A204.1 (cell line): ENCODE measurements at regions not wholly inside any gene's neighbourhood (a gene's known extent, or its start where the extent isn't known, plus 50 kb on each side); places are given as distances from the start of the nearest gene placed in this dataset.
"Not testable (repeated sequence)": the region's sequence is repeated elsewhere in the genome, so short reads cannot be mapped to it uniquely, and the experiment has no call there.

Experiments used
- FAIRE-seq: peaks from 2 replicates; lab custom pipeline; 2012; peaks lifted over from hg19 to GRCh38; lab: Jason Lieb, UNC

DNA sequence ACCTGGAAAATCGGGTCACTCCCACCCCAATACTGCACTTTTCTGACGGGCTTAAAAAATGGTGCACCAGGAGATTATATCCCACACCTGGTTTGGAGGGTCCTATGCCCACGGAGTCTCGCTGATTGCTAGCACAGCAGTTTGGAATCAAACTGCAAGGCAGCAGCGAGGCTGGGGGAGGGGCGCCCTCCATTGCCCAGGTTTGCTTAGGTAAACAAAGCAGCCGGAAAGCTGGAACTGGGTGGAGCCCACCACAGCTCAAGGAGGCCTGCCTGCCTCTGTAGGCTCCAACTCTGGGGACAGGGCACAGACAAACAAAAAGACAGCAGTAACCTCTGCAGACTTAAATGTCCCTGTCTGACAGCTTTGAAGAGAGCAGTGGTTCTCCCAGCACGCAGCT is 167.1 kb upstream of the PHACTR1 start:
- FAIRE-seq: not testable (repeated sequence)

GRCh38 chr6:12554820-12555219 is 161.7 kb upstream of the PHACTR1 start:
- not testable (repeated sequence) for FAIRE-seq

- no peak for FAIRE-seq
Observed at GRCh38 chr6:12555267-12555666, 161.3 kb upstream of the PHACTR1 start.

GRCh38 chr6:12555781-12556180 is 160.8 kb upstream of the PHACTR1 start:
- no peak for FAIRE-seq

DNA sequence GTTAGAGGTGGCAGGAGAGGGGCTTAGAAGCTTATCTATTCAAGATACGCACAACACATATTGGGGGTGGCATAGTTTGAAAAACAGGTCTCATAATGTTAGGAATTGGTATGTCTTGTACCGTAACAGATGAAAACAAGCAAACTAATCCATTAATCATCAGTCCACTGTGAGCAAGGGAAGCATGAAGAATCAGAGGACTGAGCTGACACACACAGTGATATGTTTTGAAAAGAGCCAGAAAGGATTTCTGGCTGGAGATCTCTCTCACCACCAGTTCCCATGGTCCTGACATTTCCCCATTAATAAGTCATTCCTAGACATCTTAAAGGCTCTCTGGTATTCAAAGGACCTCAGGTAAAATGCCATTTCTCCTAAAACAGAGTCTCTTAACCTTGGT is 158.8 kb upstream of the PHACTR1 start:
- FAIRE-seq: no peak

DNA sequence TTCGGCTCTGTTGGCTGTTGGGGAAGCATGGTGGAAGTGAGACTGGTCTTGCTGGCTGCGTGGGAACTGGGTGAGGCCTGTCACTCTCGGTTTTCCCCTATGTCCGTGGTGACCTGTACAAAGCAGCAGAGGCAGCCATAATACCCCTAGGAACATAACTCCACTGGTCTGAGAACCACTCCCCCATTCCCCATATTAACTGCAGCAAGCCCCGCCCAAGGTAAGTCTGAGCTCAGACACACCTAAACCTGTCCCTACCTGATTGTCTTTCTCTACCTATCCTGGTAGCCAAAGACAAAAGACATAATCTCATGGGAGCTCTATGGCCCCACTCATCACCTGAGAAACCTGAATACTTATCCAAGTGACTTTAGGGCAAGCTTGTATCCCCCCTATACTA is 156.3 kb upstream of the PHACTR1 start:
- no peak for FAIRE-seq

DNA sequence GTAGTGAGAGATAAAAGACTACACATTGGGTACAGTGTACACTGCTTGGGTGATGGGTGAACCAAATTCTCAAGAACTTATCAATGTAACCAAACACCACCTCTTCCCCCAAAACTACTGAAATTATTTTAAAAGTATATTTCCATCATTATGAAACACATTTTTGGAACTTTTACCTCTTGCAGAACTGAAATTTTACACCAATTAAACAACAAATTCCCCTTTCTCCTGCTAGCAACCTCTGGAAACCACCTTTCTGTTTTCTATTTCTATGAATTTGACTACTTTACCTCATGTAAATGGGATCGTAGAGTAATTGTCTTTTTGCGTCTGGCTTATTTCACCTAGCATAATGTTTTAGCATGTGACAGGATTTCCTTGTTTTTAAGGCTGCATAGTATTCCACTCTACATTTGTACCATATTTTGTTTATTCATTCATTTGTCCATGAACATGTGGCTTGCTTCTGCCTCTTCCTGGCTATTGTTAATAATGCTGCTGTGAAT is 149.9 kb upstream of the PHACTR1 start:
- no peak for FAIRE-seq

DNA sequence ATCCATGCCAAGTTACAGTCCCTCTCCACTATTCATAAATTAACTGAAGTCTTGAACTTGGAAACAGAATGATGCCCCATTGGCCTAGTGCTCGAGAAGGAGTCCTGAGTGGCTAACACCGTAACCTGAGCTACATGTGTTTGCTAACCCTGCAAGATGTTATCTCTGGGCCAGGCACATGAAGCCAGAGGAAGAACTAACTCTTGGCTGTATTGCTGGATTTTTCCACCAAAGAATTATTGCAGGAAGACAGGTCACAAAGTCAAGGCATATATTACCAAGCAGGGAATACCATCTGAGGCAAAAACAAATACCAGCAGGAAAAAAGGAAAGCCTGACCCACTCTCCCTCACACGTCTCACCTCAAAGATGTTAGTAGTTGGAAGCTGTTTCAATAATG is 148.9 kb upstream of the PHACTR1 start:
- FAIRE-seq: no peak

GRCh38 chr6:12569646-12570045 is 146.9 kb upstream of the PHACTR1 start:
- FAIRE-seq: no peak

GRCh38 chr6:12570461-12571030 is 146.0 kb upstream of the PHACTR1 start:
- FAIRE-seq: no peak

DNA sequence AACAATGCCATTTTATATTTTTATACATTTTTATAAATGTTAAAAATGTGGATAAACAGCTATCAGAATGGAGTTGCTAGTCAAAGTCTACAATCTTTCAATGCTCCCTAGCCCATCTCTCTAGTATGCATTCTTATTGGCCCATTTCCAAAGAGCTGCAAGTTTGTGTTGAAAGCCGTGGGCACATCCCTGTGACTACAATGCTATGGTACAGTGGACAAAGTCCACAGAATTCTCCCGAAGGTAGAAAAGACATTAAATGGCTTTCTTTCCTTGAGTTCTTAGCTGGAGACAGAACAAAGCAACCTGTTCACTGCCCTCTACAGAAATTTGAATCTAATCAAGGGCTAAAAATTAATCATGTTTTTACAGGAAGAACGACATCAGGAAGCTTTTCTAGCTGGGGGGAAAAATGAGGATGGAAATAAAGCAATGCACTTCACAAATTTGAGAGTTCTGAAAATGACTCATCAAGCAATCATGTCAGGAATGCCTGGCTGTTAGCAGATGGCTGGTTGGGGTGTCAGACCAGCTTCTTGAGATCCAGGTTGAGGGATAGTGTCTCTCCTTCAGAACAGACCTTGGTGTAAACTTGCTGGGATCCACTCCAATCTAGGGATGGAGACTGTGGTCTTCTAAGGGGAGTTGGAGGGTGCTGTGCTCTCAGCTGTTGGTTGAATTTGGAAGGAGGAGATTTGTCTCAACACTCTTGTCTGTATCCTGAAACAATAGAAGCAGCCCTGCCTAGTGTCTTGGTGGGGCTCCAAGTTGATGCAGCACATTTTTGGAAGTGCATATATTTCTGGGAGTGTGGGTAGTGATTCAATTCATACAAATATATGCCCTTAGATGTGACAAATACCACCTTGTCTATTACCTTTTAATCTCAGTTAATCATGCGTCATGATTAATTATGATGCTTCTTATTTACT is 143.4 kb upstream of the PHACTR1 start:
- no peak for FAIRE-seq

DNA sequence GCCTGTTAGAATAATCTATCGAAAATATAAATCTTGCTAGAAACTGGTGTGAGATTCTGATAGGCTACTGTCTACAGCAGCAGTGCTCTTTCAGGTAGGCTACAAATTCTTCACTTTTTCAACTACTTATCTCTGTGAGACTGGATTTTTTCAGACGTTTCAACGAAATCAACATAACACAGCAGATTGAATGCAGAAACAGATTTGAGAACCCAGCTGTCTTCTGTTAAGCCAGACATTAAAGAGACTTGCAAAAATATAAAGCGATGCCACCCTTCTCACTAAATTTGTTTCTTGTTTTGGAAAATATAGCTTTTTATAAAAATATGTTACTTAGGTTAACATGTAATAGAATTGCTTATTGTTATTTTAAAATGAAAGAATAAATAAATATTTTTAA is 140.6 kb upstream of the PHACTR1 start:
- no peak for FAIRE-seq

DNA sequence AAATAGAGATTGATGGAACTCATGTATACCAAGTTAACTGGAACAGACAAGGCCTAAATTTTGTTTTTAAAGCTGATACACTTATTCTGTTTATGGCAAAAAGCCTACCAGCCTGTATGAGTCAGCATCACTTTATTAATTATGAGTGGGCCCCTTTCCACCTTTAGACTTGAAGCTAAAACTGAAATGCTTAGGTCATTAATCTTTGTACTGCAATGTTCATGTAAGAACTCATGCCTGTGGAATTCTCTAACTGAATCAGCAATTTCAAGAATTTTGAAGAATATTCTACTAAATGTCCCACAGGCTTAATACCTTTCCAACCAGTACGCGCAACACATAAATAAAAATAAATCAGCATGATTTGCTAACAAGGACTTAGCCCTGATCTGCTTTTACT is 140.2 kb upstream of the PHACTR1 start:
- FAIRE-seq: no peak

- no peak for FAIRE-seq
Observed at GRCh38 chr6:12577124-12577850, 139.3 kb upstream of the PHACTR1 start.

- no peak for FAIRE-seq
Observed at GRCh38 chr6:12578097-12578496, 138.5 kb upstream of the PHACTR1 start.

DNA sequence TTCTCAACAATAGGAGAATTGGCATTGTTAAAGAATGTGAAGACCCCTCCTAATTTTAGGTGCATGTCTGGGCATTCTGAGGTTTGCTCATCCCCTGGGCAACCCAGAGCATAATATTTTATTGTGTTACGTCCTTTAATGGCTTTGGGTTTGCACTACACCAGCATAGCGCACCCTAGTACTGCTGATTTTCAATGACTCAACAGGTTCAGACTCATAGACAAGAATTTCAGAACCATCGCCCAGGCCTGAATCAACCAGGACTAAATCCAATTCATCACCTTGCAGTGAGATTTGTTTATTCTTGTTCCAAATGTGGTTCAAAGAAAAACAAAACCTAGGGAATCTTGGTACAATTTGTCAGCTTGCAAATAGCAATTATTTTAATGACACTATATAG is 137.8 kb upstream of the PHACTR1 start:
- FAIRE-seq: no peak

- no peak for FAIRE-seq
Observed at GRCh38 chr6:12580290-12580689, 136.3 kb upstream of the PHACTR1 start.

- FAIRE-seq: no peak
Observed at GRCh38 chr6:12582421-12583110, 134.0 kb upstream of the PHACTR1 start.

DNA sequence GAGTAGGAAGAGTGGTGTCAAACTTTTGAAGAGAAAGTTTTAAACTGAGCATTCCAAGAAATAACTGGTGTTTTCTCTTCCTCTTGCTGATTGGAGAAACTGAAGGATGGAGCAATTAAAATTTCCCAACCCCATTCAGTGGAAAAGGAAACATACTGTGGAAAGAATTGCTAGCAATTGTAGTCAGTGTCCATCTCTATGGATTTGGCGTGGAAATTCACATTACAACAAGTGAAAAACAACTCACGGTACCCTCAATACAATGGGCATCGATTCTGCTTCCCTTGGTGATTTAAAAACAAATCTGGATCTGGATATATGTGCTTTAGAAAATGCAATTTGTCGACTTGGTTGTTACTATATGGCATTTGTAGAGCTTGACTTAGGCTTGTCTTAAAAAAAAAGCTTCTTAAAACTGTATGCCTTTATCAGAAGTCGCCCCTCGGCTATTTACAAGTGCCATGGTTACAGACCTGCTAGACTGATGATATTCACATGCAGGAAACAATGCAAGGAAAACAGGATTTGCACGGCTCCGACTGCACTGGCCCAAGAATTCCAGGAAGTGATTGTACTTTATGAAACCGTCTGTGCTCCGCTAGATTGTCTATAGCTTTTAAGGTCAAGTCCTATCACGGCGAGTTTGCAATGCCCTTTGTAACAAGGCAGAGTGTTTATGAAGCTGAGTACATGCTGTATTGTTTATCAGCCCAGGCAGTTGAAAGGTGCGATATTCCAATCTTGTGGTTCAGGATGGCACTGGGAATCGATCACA is 131.7 kb upstream of the PHACTR1 start:
- no peak for FAIRE-seq

- no peak for FAIRE-seq
Observed at GRCh38 chr6:12585497-12585958, 131.0 kb upstream of the PHACTR1 start.

DNA sequence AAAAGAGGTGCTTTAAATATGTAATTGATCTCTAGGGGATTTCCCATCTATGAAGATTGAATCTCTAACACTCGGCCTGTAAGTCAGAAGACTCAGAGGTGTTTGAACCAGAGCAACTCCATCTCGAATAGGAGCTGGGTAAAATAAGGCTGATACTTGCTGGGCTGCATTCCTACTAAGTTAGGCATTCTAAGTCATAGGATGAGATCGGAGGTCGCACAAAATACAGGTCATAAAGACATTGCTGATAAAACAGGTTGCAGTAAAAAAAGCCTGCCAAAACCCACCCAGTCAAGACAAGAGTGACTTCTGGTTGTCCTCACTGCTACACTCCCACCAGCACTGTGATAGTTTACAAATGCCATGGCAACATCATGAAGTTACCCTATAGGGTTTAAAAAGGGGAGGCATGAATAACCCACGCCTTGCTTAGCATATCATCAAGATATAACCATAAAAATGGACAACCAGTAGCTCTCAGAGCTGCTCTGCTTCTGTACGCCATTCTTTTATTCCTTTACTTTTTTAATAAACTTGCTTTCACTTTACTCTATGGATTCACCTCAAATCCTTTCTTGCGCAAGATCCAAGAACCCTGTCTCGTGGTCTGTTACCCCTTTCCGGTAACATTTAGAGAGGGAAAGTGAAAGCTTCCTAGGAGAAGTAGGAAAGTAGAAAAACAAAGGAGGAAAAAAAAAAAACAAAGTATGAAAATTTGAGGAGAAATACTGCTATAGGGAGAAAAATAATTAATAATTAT is 129.7 kb upstream of the PHACTR1 start:
- FAIRE-seq: no peak
